Type B pancreatic cell (in vitro differentiated cells): ENCODE measurements at regions not wholly inside any gene's neighbourhood (a gene's known extent, or its start where the extent isn't known, plus 50 kb on each side); places are given as distances from the start of the nearest gene placed in this dataset.

Experiments used
- DNase-seq: peaks from one replicate; pipeline ENCODE4 v3.0.0; 2021; ENCODE audit warnings: mixed read lengths; ENCODE audit not compliant: unreplicated experiment; ENCODE audit errors: extremely low spot score
- H3K27ac Mint-ChIP-seq: 2 replicates; pipeline ENCODE4 v1.8.0; 2021; ENCODE audit warnings: mild to moderate bottlenecking, mixed read lengths
- H3K27me3 Mint-ChIP-seq: 2 replicates; pipeline ENCODE4 v1.8.0; 2021; ENCODE audit warnings: mixed read lengths
- H3K36me3 Mint-ChIP-seq: 2 replicates; pipeline ENCODE4 v1.8.0; 2021; ENCODE audit warnings: mixed read lengths
- H3K4me1 Mint-ChIP-seq: one replicate; pipeline ENCODE4 v1.8.0; 2021; ENCODE audit warnings: mixed read lengths; ENCODE audit not compliant: unreplicated experiment
- H3K4me3 Mint-ChIP-seq: 2 replicates; pipeline ENCODE4 v1.8.0; 2021; ENCODE audit warnings: mild to moderate bottlenecking, mixed read lengths
- H3K9me3 Mint-ChIP-seq: 2 replicates; pipeline ENCODE4 v1.8.0; 2021; ENCODE audit warnings: mixed read lengths
- CTCF ChIP-seq: fragments of 200-600 bp; sonication (generic); conservative IDR thresholded peaks from 2 replicates; pipeline ENCODE4 v1.5.0; 2021; ENCODE audit warnings: antibody characterized with exemption, mild to moderate bottlenecking

- H3K36me3 Mint-ChIP-seq = no peaks in the 10 kb centered on the region
- H3K4me3 Mint-ChIP-seq = no peak overlapping the region
- peaks cover 6% of the 10 kb centered on the region for H3K27me3 Mint-ChIP-seq
- DNase-seq = no peak
- TF ChIP-seq CTCF = no peak
- no peaks in the 10 kb centered on the region for H3K9me3 Mint-ChIP-seq
- H3K27ac Mint-ChIP-seq = no peak overlapping the region
- H3K4me1 Mint-ChIP-seq = peaks cover 14% of the 10 kb centered on the region
Observed at GRCh38 chr9:28365020-28365640, 791.8 kb upstream of the C9orf72 start.

- TF ChIP-seq CTCF = no peak
- peaks cover 6% of the 10 kb centered on the region for H3K27me3 Mint-ChIP-seq
- peaks cover 14% of the 10 kb centered on the region for H3K4me1 Mint-ChIP-seq
- no peak for DNase-seq
- no peaks in the 10 kb centered on the region for H3K36me3 Mint-ChIP-seq
- no peak overlapping the region for H3K4me3 Mint-ChIP-seq
- no peak overlapping the region for H3K27ac Mint-ChIP-seq
- no peaks in the 10 kb centered on the region for H3K9me3 Mint-ChIP-seq
Observed at GRCh38 chr9:28365728-28366127, 792.4 kb upstream of the C9orf72 start.

- no peak for DNase-seq
- TF ChIP-seq CTCF = no peak
- no peaks in the 10 kb centered on the region for H3K4me1 Mint-ChIP-seq
- H3K4me3 Mint-ChIP-seq = no peak overlapping the region
- H3K27ac Mint-ChIP-seq = no peak overlapping the region
- H3K36me3 Mint-ChIP-seq = no peaks in the 10 kb centered on the region
- H3K27me3 Mint-ChIP-seq = no peaks in the 10 kb centered on the region
- H3K9me3 Mint-ChIP-seq = no peaks in the 10 kb centered on the region
Observed at GRCh38 chr9:28378231-28378630, 805.0 kb upstream of the C9orf72 start.

- no peaks in the 10 kb centered on the region for H3K9me3 Mint-ChIP-seq
- H3K27ac Mint-ChIP-seq = no peak overlapping the region
- H3K27me3 Mint-ChIP-seq = no peaks in the 10 kb centered on the region
- no peaks in the 10 kb centered on the region for H3K4me1 Mint-ChIP-seq
- no peaks in the 10 kb centered on the region for H3K36me3 Mint-ChIP-seq
- H3K4me3 Mint-ChIP-seq = no peak overlapping the region
- DNase-seq = no peak
- TF ChIP-seq CTCF = no peak
Observed at GRCh38 chr9:28379082-28379481, 805.8 kb upstream of the C9orf72 start.

- Mint-ChIP-seq H3K36me3 (no peaks in the 10 kb centered on the region), H3K4me1 (no peaks in the 10 kb centered on the region), H3K27ac (no peak overlapping the region), H3K9me3 (peaks cover 9% of the 10 kb centered on the region), H3K27me3 (no peaks in the 10 kb centered on the region), H3K4me3 (no peak overlapping the region)
- no peak for DNase-seq
- no peak for TF ChIP-seq CTCF
Observed at GRCh38 chr9:28389411-28389810, 816.1 kb upstream of the C9orf72 start.

- no peak for DNase-seq
- Mint-ChIP-seq H3K27me3 (no peaks in the 10 kb centered on the region), H3K4me3 (no peak overlapping the region), H3K36me3 (no peaks in the 10 kb centered on the region), H3K9me3 (no peaks in the 10 kb centered on the region), H3K4me1 (no peaks in the 10 kb centered on the region), H3K27ac (no peak overlapping the region)
- TF ChIP-seq CTCF = no peak
Observed at GRCh38 chr9:28394774-28395173, 821.5 kb upstream of the C9orf72 start.
